ENCODE measurements at regions not wholly inside any gene's neighbourhood (a gene's known extent, or its start where the extent isn't known, plus 50 kb on each side); places are given as distances from the start of the nearest gene placed in this dataset.
A peak's percentile ranks its signal among the peaks of the same experiment; 100 is the strongest.

GRCh38 chr7:85586091-85586490 lies 399.2 kb upstream of the SEMA3D start:
- no peak for DNase-seq (ENCODE audit: low read depth, low spot score)

GRCh38 chr7:85583131-85583953 lies 396.5 kb upstream of the SEMA3D start:
- no peak overlapping the region for H3K4me3 ChIP-seq (ENCODE audit: low read length)
- no peak for DNase-seq (ENCODE audit: low read depth, low spot score)

More at GRCh38 chr7:85586091-85586490, 399.2 kb upstream of the SEMA3D start:
- H3K4me3 ChIP-seq (ENCODE audit: low read length) = no peak overlapping the region

GRCh38 chr7:85573844-85574243 lies 387.0 kb upstream of the SEMA3D start:
- DNase-seq (ENCODE audit: low read depth, low spot score) = no peak
- H3K4me3 ChIP-seq (ENCODE audit: low read length) = no peak overlapping the region

GRCh38 chr7:85573346-85573745 lies 386.5 kb upstream of the SEMA3D start:
- no peak for DNase-seq (ENCODE audit: low read depth, low spot score)
- no peak overlapping the region for H3K4me3 ChIP-seq (ENCODE audit: low read length)

GRCh38 chr7:85570898-85571297 lies 384.0 kb upstream of the SEMA3D start:
- H3K4me3 ChIP-seq (ENCODE audit: low read length) = no peak overlapping the region
- DNase-seq (ENCODE audit: low read depth, low spot score) = no peak

- DNase-seq (ENCODE audit: low read depth, low spot score) = no peak
- no peak overlapping the region for H3K4me3 ChIP-seq (ENCODE audit: low read length)
Measured at GRCh38 chr7:85567983-85568382, 381.1 kb upstream of the SEMA3D start.

GRCh38 chr7:85566095-85566794 lies 379.4 kb upstream of the SEMA3D start:
- H3K4me3 ChIP-seq (ENCODE audit: low read length) = no peak overlapping the region
- DNase-seq (ENCODE audit: low read depth, low spot score) = no peak

- H3K4me3 ChIP-seq (ENCODE audit: low read length) = no peak overlapping the region
- DNase-seq (ENCODE audit: low read depth, low spot score) = no peak
Measured at GRCh38 chr7:85565276-85565675, 378.4 kb upstream of the SEMA3D start.

- no peak for DNase-seq (ENCODE audit: low read depth, low spot score)
- no peak overlapping the region for H3K4me3 ChIP-seq (ENCODE audit: low read length)
Measured at GRCh38 chr7:85564861-85565260, 378.0 kb upstream of the SEMA3D start.

- H3K4me3 ChIP-seq (ENCODE audit: low read length) = no peak overlapping the region
- no peak for DNase-seq (ENCODE audit: low read depth, low spot score)
Measured at GRCh38 chr7:85561706-85562105, 374.9 kb upstream of the SEMA3D start.

- DNase-seq (ENCODE audit: low read depth, low spot score) = peak; percentile 54
Measured at GRCh38 chr7:85554236-85555178, 367.7 kb upstream of the SEMA3D start.

GRCh38 chr7:85535974-85536729 lies 349.3 kb upstream of the SEMA3D start:
- H3K4me3 ChIP-seq (ENCODE audit: low read length) = no peak overlapping the region
- no peak for DNase-seq (ENCODE audit: low read depth, low spot score)

More at GRCh38 chr7:85554236-85555178, 367.7 kb upstream of the SEMA3D start:
- no peak overlapping the region for H3K4me3 ChIP-seq (ENCODE audit: low read length)

GRCh38 chr7:85529831-85530230 lies 343.0 kb upstream of the SEMA3D start:
- no peak overlapping the region for H3K4me3 ChIP-seq (ENCODE audit: low read length)
- no peak for DNase-seq (ENCODE audit: low read depth, low spot score)

GRCh38 chr7:85529201-85529600 lies 342.3 kb upstream of the SEMA3D start:
- no peak overlapping the region for H3K4me3 ChIP-seq (ENCODE audit: low read length)
- DNase-seq (ENCODE audit: low read depth, low spot score) = no peak

- no peak overlapping the region for H3K4me3 ChIP-seq (ENCODE audit: low read length)
- no peak for DNase-seq (ENCODE audit: low read depth, low spot score)
Measured at GRCh38 chr7:85528581-85528980, 341.7 kb upstream of the SEMA3D start.

GRCh38 chr7:85525676-85526075 lies 338.8 kb upstream of the SEMA3D start:
- no peak for DNase-seq (ENCODE audit: low read depth, low spot score)
- H3K4me3 ChIP-seq (ENCODE audit: low read length) = no peak overlapping the region

- DNase-seq (ENCODE audit: low read depth, low spot score) = no peak
- no peak overlapping the region for H3K4me3 ChIP-seq (ENCODE audit: low read length)
Measured at GRCh38 chr7:85522070-85522469, 335.2 kb upstream of the SEMA3D start.

- no peak overlapping the region for H3K4me3 ChIP-seq (ENCODE audit: low read length)
- DNase-seq (ENCODE audit: low read depth, low spot score) = no peak
Measured at GRCh38 chr7:85521108-85521694, 334.3 kb upstream of the SEMA3D start.
